Glomerular endothelial cell (primary cell): ENCODE measurements at regions not wholly inside any gene's neighbourhood (a gene's known extent, or its start where the extent isn't known, plus 50 kb on each side); places are given as distances from the start of the nearest gene placed in this dataset.
"Not testable (repeated sequence)": the region's sequence is repeated elsewhere in the genome, so short reads cannot be mapped to it uniquely, and the experiment has no call there.

ENCODE experiments used
- DNase-seq: peaks from one replicate; pipeline ENCODE4 v3.0.0-alpha.2; 2011; ENCODE audit warnings: low read depth, low spot score; ENCODE audit errors: extremely low read depth

GRCh38 chr2:192500550-192501200, 305.9 kb upstream of the TMEFF2 start:
- no peak for DNase-seq

- DNase-seq: no peak
These were observed 304.7 kb upstream of the TMEFF2 start for GRCh38 chr2:192499476-192499875.

- no peak for DNase-seq
These were observed 304.0 kb upstream of the TMEFF2 start for GRCh38 chr2:192498747-192499146.

- DNase-seq: not testable (repeated sequence)
These were observed 293.4 kb upstream of the TMEFF2 start for GRCh38 chr2:192488158-192488557.

GRCh38 chr2:192487636-192488035, 292.9 kb upstream of the TMEFF2 start:
- DNase-seq: no peak

- no peak for DNase-seq
These were observed 290.2 kb upstream of the TMEFF2 start for GRCh38 chr2:192484903-192485302.

GRCh38 chr2:192480984-192481383, 286.3 kb upstream of the TMEFF2 start:
- no peak for DNase-seq

- no peak for DNase-seq
These were observed 278.6 kb upstream of the TMEFF2 start for GRCh38 chr2:192473331-192473730.

GRCh38 chr2:192471982-192472381, 277.2 kb upstream of the TMEFF2 start:
- DNase-seq: no peak

- no peak for DNase-seq
These were observed 274.9 kb upstream of the TMEFF2 start for GRCh38 chr2:192469612-192470011.

GRCh38 chr2:192467953-192468660, 273.4 kb upstream of the TMEFF2 start:
- no peak for DNase-seq

GRCh38 chr2:192465141-192465540, 270.4 kb upstream of the TMEFF2 start:
- no peak for DNase-seq

GRCh38 chr2:192459422-192459821, 264.7 kb upstream of the TMEFF2 start:
- no peak for DNase-seq

- DNase-seq: no peak
These were observed 254.1 kb upstream of the TMEFF2 start for GRCh38 chr2:192448881-192449280.

GRCh38 chr2:192444286-192444838, 249.6 kb upstream of the TMEFF2 start:
- no peak for DNase-seq

- DNase-seq: no peak
These were observed 249.1 kb upstream of the TMEFF2 start for GRCh38 chr2:192443831-192444230.

- DNase-seq: no peak
These were observed 243.5 kb upstream of the TMEFF2 start for GRCh38 chr2:192438239-192438638.

GRCh38 chr2:192437653-192438052, 242.9 kb upstream of the TMEFF2 start:
- DNase-seq: no peak

- DNase-seq: no peak
These were observed 229.5 kb upstream of the TMEFF2 start for GRCh38 chr2:192424243-192424642.

GRCh38 chr2:192419786-192420185, 225.1 kb upstream of the TMEFF2 start:
- no peak for DNase-seq

- DNase-seq: no peak
These were observed 221.3 kb upstream of the TMEFF2 start for GRCh38 chr2:192416060-192416459.

- DNase-seq: no peak
These were observed 220.1 kb upstream of the TMEFF2 start for GRCh38 chr2:192414794-192415193.
